Astrocyte (in vitro differentiated cells and primary cell): ENCODE measurements at regions not wholly inside any gene's neighbourhood (a gene's known extent, or its start where the extent isn't known, plus 50 kb on each side); places are given as distances from the start of the nearest gene placed in this dataset.

Experiments used
- EZH2 ChIP-seq: IDR thresholded peaks from 2 replicates; pipeline ENCODE4 v1.6.1; 2012; ENCODE audit warnings: mild to moderate bottlenecking, low read length, inconsistent platforms; ENCODE audit not compliant: insufficient read depth
- TF ChIP-seq, protein P1 (sequence below): IDR thresholded peaks from 2 replicates; pipeline ENCODE4 v1.5.1; 2011; ENCODE audit warnings: low read depth, mild to moderate bottlenecking, inconsistent platforms, low read length, moderate library complexity; ENCODE audit not compliant: insufficient read depth

DNA sequence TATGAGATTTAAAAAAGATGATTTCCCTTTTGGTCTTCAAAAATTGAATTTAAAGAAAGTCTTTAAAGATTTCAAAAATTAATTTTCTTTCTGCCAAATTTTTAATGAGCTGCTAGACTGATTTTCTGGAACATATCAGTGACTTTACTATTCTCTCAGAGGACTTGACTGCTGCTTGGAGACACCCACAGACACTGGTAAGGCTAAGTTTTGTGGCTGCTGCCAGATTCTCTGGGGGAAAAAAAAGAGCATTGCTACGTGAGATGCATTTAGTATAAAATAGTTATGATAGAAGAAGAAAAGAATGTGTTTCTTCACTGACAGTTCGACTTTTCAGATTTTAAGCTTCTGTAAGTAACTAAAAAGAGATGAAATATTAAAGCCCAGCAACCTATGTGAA lies 193.3 kb upstream of the GRIN3A start:
- TF ChIP-seq, protein P1, sequence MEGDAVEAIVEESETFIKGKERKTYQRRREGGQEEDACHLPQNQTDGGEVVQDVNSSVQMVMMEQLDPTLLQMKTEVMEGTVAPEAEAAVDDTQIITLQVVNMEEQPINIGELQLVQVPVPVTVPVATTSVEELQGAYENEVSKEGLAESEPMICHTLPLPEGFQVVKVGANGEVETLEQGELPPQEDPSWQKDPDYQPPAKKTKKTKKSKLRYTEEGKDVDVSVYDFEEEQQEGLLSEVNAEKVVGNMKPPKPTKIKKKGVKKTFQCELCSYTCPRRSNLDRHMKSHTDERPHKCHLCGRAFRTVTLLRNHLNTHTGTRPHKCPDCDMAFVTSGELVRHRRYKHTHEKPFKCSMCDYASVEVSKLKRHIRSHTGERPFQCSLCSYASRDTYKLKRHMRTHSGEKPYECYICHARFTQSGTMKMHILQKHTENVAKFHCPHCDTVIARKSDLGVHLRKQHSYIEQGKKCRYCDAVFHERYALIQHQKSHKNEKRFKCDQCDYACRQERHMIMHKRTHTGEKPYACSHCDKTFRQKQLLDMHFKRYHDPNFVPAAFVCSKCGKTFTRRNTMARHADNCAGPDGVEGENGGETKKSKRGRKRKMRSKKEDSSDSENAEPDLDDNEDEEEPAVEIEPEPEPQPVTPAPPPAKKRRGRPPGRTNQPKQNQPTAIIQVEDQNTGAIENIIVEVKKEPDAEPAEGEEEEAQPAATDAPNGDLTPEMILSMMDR: no peak
- no peak for TF ChIP-seq EZH2
